ENCODE measurements at regions not wholly inside any gene's neighbourhood (a gene's known extent, or its start where the extent isn't known, plus 50 kb on each side); places are given as distances from the start of the nearest gene placed in this dataset.
A peak's percentile ranks its signal among the peaks of the same experiment; 100 is the strongest.
"Not testable (repeated sequence)": the region's sequence is repeated elsewhere in the genome, so short reads cannot be mapped to it uniquely, and the experiment has no call there.

GRCh38 chr17:16873174-16874035 lies 98.5 kb downstream of the TNFRSF13B start:
- peak; percentile 84 for TF ChIP-seq CTCF (IDR thresholded peaks at IDR 0.05; ENCODE audit: low read depth, low read length, missing control alignments)
- no peak overlapping the region for H3K4me3 ChIP-seq (ENCODE audit: low read depth, low read length)
- DNase-seq (ENCODE audit: low read depth), result no peak

DNA sequence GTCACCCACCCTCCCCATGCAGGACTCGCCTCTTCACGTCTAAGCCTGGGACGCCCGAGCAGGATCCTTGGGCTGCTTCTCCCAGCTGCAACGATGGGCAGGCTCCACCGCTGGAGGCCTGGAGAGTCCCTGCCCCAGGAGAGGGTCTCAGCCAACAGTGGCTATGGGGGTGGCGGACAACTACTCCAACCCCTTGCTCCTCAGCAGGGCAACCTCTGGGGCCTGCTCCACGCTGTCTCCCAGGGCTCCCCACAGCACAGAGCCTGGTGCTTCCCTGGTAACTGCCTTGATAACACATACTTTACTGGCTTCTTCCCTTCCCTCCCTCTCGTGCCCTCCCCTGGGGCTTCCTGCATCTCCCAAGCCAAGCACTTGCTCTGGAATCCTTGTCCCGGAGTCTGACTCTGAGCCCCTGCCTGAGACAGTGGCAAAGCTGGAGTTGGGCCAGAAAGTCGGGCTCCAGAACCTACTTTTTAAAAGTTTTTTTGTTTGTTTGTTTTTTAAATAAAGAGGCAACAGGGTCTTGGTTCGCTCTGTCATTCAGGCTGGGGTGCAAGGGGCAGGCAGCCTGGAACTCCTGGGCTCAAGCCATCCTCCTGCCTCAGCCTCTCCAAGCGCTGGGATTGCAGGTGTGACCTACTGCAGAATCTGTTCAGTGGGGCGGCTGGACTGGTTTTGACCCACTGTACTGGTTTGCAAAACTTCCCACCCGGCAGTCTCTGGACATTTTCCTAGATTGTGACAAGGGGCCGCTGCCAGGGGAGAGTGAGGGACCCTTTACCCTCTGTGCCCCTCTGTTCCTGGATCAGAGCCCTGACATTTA lies 99.4 kb downstream of the TNFRSF13B start:
- no peak for DNase-seq (ENCODE audit: low read depth)
- no peak overlapping the region for H3K4me3 ChIP-seq (ENCODE audit: low read depth, low read length)
- no peak for TF ChIP-seq CTCF (IDR thresholded peaks at IDR 0.05; ENCODE audit: low read depth, low read length, missing control alignments)

DNA sequence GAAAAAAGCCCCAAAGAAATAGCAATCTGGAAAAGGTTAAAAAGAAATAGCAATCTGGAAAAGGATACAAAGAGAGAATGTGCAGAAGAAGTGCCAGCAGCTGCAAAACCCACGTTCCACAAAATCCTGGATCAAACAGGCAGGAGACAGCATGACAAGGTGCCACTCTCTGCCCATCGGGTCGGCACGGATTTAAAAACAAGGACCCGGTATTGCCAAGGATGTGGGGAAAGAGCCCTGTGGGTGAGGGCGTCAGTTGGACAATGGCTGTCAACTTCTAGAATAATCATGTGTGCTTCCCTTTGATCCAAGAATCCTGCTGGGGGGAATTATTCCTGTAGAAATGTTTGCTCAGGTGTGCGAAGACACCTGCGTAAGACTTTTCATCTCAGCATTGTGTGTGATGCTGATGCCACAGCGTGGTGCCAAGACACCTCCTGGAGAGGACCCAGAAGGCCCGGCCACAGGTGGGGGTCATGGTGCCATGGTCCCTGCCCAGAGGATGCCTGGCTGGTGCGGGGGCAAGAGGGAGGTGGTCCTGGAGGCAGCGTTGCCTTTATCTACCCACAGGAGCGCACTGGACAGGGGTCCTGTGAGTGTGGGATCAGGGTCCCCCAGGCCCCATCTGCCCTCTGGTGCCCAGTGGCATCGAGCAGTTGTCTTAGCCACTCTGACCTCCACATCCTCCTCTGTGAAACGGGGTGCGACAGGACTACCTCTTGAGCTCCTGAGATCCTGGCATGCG lies 100.3 kb downstream of the TNFRSF13B start:
- not testable (repeated sequence) for H3K4me3 ChIP-seq (ENCODE audit: low read depth, low read length); DNase-seq (ENCODE audit: low read depth)

- no peak for DNase-seq (ENCODE audit: low read depth)
- no peak overlapping the region for H3K4me3 ChIP-seq (ENCODE audit: low read depth, low read length)
- TF ChIP-seq CTCF (IDR thresholded peaks at IDR 0.05; ENCODE audit: low read depth, low read length, missing control alignments), result no peak
These were observed 101.4 kb downstream of the TNFRSF13B start for GRCh38 chr17:16870253-16871245.

GRCh38 chr17:16869531-16870252 lies 102.2 kb downstream of the TNFRSF13B start:
- DNase-seq (ENCODE audit: low read depth); H3K4me3 ChIP-seq (ENCODE audit: low read depth, low read length): not testable (repeated sequence)

DNA sequence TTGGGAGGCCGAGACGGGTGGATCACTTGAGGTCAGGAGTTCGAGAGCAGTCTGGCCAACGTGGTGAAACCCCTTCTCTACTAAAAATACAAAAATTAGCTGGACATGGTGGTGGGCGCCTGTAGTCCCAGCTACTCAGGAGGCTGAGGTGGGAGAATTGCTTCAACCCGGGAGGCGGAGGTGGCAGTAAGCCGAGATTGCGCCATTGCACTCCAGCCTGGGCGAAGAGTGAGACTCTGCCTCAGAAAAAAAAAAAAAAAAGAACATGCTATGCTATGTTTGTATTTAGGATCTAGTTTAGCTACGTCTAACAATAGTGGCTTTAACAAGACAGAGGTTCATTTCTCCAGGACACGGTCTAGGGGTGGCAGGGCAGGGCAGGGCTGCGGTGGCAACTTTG lies 103.3 kb downstream of the TNFRSF13B start:
- H3K4me3 ChIP-seq (ENCODE audit: low read depth, low read length); DNase-seq (ENCODE audit: low read depth): not testable (repeated sequence)

DNA sequence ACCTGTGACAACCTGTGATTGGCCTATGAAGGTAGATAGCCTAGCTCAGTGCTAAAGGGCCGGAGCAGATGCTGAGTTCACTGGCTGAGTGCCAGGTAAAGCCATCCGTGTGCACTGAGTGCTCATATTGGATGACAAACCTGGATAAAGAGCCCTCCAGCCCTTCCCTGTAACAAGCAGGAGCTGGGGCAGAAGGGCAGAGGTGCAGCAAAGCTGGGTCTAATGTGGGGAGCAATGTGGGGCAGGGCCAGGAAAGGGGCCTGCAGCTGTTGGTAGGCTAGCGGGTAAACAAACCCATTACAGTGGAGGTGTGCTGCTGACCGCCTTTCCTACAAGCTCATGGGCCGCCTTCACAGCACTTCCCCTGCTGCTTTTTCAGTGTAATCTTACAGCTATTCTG lies 104.4 kb downstream of the TNFRSF13B start:
- H3K4me3 ChIP-seq (ENCODE audit: low read depth, low read length); DNase-seq (ENCODE audit: low read depth): not testable (repeated sequence)

DNA sequence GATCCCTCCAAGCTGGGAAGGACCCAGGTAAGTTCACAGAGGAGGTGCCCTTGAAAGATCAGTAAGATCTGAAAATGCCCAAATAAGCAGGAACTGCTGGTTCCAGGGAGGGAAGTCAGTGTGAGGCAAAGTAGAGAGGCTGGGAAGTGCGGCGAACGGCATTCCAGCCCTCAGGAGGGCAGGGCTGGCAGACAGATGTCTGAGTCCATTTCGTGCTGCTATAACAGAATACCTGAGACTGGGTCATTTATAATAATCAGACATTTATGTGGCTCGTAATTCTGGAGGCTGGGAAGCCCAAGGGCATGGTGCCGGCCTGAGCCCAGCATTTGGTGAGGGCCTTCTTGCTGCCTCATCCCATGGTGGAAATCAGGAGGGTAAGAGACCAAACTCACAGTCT lies 105.1 kb downstream of the TNFRSF13B start:
- not testable (repeated sequence) for DNase-seq (ENCODE audit: low read depth); H3K4me3 ChIP-seq (ENCODE audit: low read depth, low read length)

All from GM12864 (cell line).